T-helper 1 cell (primary cell): ENCODE measurements at regions not wholly inside any gene's neighbourhood (a gene's known extent, or its start where the extent isn't known, plus 50 kb on each side); places are given as distances from the start of the nearest gene placed in this dataset.

Experiments
- DNase-seq, 5 donors: peaks; one replicate each; pipeline ENCODE4 v3.0.0-alpha.2; 2012 to 2020

DNA sequence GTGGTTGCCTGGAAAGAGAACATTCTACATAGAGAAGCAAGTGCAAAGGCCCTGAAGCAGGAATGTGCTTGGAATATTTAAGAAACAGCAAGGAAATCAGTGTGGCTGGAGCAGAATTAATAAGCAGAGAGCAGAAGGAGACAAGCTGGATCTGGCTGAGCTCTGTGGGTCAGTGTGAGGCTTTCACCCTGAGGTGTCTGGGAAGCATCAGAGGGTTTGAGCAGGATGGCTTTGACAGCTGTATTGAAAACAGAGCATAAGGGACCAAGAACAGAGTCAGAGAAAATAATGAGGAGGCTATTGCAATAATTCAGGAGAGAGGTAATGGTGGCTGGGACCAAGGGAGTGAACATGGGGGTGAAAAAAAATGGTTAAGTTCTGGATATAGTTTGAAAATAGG, 199.6 kb downstream of the NXPE2 start:
- DNase-seq: no peak

- no peak for DNase-seq
Measured at GRCh38 chr11:114880442-114880841, 202.1 kb downstream of the NXPE2 start.

- DNase-seq: no peak
Measured at GRCh38 chr11:114883472-114883871, 205.1 kb downstream of the NXPE2 start.

GRCh38 chr11:114886644-114887265, 208.4 kb downstream of the NXPE2 start:
- no peak for DNase-seq

DNA sequence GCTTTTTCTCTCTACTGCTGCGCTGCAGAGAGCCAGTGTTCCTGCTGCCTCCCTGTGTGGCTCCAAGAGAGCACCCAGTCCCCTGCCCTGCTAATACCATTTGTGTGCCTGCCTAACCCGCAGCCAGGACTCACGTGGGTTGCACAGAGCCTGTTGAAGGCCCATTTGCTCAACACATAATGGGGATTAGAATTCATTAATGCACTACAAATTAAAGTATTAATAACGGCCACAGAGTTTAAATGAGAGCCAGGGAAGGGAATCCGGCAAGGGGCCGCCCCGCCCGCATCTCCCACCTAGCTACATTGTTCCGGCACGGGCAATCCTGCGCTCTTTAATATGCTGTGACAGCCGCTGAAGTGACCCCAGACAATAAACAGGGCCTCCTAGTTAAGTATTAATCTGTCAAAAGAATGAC, 211.3 kb downstream of the NXPE2 start:
- DNase-seq: no peak

- no peak for DNase-seq
Measured at GRCh38 chr11:114890038-114890437, 211.7 kb downstream of the NXPE2 start.

- no peak for DNase-seq
Measured at GRCh38 chr11:114891911-114892310, 213.6 kb downstream of the NXPE2 start.

GRCh38 chr11:114892381-114893197, 214.3 kb downstream of the NXPE2 start:
- DNase-seq: no peak

- no peak for DNase-seq
Measured at GRCh38 chr11:114893329-114893728, 215.0 kb downstream of the NXPE2 start.

GRCh38 chr11:114896594-114896993, 218.3 kb downstream of the NXPE2 start:
- no peak for DNase-seq

- no peak for DNase-seq
Measured at GRCh38 chr11:114909866-114910265, 231.5 kb downstream of the NXPE2 start.

DNA sequence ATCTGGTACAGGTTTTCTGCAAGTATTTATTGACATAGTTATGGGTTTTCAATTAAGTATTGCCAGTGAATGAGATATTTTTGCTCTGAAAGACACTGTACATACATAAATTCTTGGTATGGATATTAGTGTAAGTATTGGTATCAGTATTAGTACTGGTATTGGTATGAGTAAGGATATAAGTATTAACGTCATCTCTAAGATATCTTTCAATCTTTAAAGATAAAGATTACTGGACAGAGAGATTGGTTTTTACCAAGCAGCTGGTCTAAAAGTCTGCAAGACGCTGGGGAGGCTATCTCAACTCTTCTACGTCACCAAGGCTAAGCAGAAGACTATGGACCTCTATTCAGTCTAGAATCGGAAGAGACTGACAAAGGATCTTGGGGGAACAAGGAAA, 234.5 kb downstream of the NXPE2 start:
- DNase-seq: no peak

DNA sequence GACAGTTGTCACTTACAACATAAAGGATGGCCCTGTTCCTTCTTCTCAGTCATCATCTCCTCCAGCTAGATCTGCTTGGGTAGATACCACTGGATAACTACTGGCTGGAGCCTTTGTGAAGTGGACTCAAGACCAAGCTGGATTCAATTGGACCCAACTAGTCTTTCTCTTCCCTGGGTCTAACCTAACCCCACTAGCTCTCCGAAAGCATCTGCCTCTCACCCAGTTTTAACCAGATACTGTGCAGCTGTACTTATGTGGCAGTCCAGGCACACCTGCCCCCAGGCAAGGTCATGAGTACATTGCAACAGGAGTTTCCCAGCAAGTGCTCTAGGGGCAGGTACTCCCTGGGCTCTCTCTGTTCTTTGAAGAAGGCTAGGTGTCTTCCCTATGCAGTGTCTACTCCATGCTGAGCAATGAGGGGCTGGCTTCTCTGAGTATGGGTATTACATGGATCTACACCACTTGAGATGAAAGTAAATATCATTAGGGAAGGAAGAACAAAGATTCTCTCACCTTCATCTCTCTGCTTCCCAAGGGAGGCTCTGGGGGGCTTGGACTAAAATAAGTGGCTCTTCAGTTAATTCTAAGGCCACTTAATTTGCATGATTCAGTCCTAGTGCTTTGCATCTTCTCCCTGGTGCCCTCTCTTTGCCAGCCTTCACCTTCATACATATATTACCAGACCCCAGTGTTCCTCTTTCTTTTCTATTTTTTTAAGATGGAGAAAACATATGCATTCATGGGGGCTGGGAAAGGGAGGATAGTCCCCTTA, 236.1 kb downstream of the NXPE2 start:
- no peak for DNase-seq

GRCh38 chr11:114915871-114916805, 237.8 kb downstream of the NXPE2 start:
- no peak for DNase-seq

DNA sequence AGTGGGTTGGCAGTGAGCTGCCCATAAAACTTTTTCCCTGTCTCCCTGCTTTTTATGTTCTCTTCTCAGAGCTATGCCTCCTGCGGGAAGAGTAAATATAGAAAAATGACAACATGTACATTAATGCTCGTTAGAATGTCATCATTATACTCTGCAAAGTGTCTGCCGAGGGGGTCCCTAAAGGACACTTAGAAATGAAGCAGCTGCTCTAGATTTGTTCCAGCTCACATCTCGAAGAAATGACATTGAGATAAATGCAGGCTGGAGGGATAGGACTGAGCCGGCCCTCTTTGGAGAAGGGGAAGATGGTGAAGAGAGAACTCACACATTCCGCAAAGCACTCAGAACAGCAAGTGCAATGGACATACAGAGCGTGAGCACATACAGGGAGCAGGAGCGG, 240.0 kb downstream of the NXPE2 start:
- DNase-seq: no peak

GRCh38 chr11:114921697-114922096, 243.4 kb downstream of the NXPE2 start:
- DNase-seq: no peak

- DNase-seq: no peak
Measured at GRCh38 chr11:114924042-114924441, 245.7 kb downstream of the NXPE2 start.

- no peak for DNase-seq
Measured at GRCh38 chr11:114925591-114925990, 247.3 kb downstream of the NXPE2 start.

DNA sequence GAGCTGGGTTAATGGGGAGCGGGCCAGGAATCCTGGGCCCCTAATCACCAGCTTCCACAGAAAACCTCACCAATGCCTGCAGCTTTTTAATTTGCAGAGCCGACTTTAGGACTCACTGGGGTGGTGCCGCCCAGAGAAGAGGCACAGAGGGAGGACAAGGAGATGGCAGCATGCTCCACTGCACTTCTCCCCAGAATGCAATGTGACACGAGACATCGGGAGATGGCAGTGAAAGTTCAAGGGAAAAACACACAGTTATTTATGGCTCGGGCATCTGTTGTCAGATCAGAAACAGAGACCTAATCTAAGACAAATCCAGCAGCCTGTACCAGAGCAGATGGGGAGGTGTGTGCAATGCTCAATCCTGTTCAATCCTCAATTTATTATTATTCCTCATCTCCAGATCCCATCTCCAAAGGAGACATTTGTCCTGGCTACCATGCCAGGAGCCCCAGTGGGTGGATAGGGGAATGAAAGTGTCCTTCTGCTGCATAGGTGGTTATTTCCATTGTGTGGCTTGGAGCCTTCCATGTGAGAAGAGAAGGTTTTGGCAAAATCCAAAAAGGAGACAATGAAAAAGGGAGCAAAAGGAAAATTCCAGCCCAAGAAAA, 250.0 kb downstream of the NXPE2 start:
- no peak for DNase-seq

DNA sequence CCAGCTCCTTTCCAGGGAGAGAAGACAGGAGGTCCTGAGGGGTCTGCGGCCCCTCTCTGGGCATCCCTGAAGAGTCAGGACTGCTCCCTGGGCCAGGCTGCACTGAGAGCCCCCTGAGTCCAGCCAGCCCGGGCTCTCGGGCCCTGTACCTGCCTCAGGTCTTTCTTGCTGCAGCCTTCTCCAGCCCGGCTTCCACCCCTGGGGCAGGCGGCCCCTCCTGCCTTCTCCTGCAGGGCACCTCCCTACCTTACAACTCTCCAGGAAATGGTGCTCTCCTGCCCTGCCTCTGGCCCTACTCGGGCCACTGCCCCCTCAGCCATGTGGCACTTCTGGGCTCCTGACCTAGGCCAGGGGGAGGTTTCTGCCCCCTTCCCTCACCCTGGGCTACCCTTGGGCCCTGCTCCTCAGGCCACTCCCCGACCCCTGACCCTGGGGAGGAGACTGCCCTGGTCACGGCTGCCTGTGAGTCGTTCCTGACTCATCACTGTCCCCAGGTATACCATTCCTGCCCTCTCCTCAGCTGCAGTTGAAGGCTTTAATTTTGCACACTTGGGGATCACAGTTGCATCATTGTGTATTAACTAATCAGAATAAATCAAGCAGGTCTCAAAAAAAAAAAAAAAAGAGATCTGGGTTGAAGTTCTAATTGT, 251.1 kb downstream of the NXPE2 start:
- no peak for DNase-seq

DNA sequence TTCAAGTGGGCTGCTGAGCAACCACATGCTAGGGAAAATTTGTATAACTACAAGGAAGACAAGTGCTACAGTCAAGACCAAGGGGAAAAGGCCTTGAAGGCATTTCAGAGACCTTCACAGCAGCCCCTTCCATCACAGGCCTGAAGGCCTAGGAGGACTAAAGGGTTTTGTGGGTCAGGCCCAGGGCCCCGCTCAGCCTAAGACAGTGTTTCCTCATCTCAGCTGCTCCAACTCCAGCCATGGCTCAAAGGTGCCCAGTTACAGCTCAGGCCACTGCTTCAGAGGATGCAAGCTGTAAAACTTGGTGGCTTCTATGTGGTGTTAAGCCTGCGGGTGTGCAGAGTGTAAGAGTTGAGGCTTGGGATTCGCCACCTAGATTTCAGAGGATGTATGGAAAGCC, 260.5 kb downstream of the NXPE2 start:
- no peak for DNase-seq

GRCh38 chr11:114942207-114942606, 263.9 kb downstream of the NXPE2 start:
- no peak for DNase-seq
